ENCODE measurements at regions not wholly inside any gene's neighbourhood (a gene's known extent, or its start where the extent isn't known, plus 50 kb on each side); places are given as distances from the start of the nearest gene placed in this dataset.

- Histone ChIP-seq H3K4me3 (ENCODE audit: extremely low read depth, insufficient read depth, low read length, poor library complexity, severe bottlenecking) (no peak overlapping the region), H3K36me3 (ENCODE audit: control insufficient read depth, insufficient read depth, low read length) (no peaks in the 10 kb centered on the region), H3K27ac (ENCODE audit: low read depth, low read length, severe bottlenecking) (no peak overlapping the region), H3K4me1 (ENCODE audit: control insufficient read depth, insufficient read depth, low read length, poor library complexity, severe bottlenecking) (no peaks in the 10 kb centered on the region), H3K9me3 (ENCODE audit: control insufficient read depth, low read length) (no peaks in the 10 kb centered on the region)
- WGBS, 2 experiments (ENCODE audit: insufficient coverage in 2 of 2): 89 to 94% methylated on average over 3 to 6 of the region's 7 CpGs
These were observed 330.5 kb upstream of the AADAT start for GRCh38 chr4:170420255-170420693.

- H3K9me3 ChIP-seq (ENCODE audit: control insufficient read depth, low read length): no peaks in the 10 kb centered on the region
- no peaks in the 10 kb centered on the region for H3K4me1 ChIP-seq (ENCODE audit: control insufficient read depth, insufficient read depth, low read length, poor library complexity, severe bottlenecking)
- no peak overlapping the region for H3K27ac ChIP-seq (ENCODE audit: low read depth, low read length, severe bottlenecking)
- H3K4me3 ChIP-seq (ENCODE audit: extremely low read depth, insufficient read depth, low read length, poor library complexity, severe bottlenecking): no peak overlapping the region
- 73 to 93% methylated on average over 2 of the region's 4 CpGs for WGBS, 2 experiments (ENCODE audit: insufficient coverage in 2 of 2)
- no peaks in the 10 kb centered on the region for H3K36me3 ChIP-seq (ENCODE audit: control insufficient read depth, insufficient read depth, low read length)
These were observed 325.2 kb upstream of the AADAT start for GRCh38 chr4:170414961-170415360.

GRCh38 chr4:170414360-170414759 lies 324.6 kb upstream of the AADAT start:
- no peak overlapping the region for H3K27ac ChIP-seq (ENCODE audit: low read depth, low read length, severe bottlenecking)
- no peaks in the 10 kb centered on the region for H3K36me3 ChIP-seq (ENCODE audit: control insufficient read depth, insufficient read depth, low read length)
- no CpG with 5 or more reads among the region's 2 CpGs for WGBS, 2 experiments (ENCODE audit: insufficient coverage in 2 of 2)
- H3K4me3 ChIP-seq (ENCODE audit: extremely low read depth, insufficient read depth, low read length, poor library complexity, severe bottlenecking): no peak overlapping the region
- no peaks in the 10 kb centered on the region for H3K9me3 ChIP-seq (ENCODE audit: control insufficient read depth, low read length)
- H3K4me1 ChIP-seq (ENCODE audit: control insufficient read depth, insufficient read depth, low read length, poor library complexity, severe bottlenecking): no peaks in the 10 kb centered on the region

- Histone ChIP-seq H3K9me3 (ENCODE audit: control insufficient read depth, low read length) (no peaks in the 10 kb centered on the region), H3K4me3 (ENCODE audit: extremely low read depth, insufficient read depth, low read length, poor library complexity, severe bottlenecking) (no peak overlapping the region), H3K27ac (ENCODE audit: low read depth, low read length, severe bottlenecking) (no peak overlapping the region), H3K4me1 (ENCODE audit: control insufficient read depth, insufficient read depth, low read length, poor library complexity, severe bottlenecking) (no peaks in the 10 kb centered on the region), H3K36me3 (ENCODE audit: control insufficient read depth, insufficient read depth, low read length) (no peaks in the 10 kb centered on the region)
These were observed 324.2 kb upstream of the AADAT start for GRCh38 chr4:170413951-170414350.

GRCh38 chr4:170400361-170400760 lies 310.6 kb upstream of the AADAT start:
- no peaks in the 10 kb centered on the region for H3K9me3 ChIP-seq (ENCODE audit: control insufficient read depth, low read length)
- WGBS, 2 experiments (ENCODE audit: insufficient coverage in 2 of 2): 17 to 43% methylated on average over 1 of the region's 1 CpG
- H3K4me3 ChIP-seq (ENCODE audit: extremely low read depth, insufficient read depth, low read length, poor library complexity, severe bottlenecking): no peak overlapping the region
- H3K4me1 ChIP-seq (ENCODE audit: control insufficient read depth, insufficient read depth, low read length, poor library complexity, severe bottlenecking): no peaks in the 10 kb centered on the region
- H3K27ac ChIP-seq (ENCODE audit: low read depth, low read length, severe bottlenecking): no peak overlapping the region
- H3K36me3 ChIP-seq (ENCODE audit: control insufficient read depth, insufficient read depth, low read length): no peaks in the 10 kb centered on the region

- Histone ChIP-seq H3K27ac (ENCODE audit: low read depth, low read length, severe bottlenecking) (no peak overlapping the region), H3K36me3 (ENCODE audit: control insufficient read depth, insufficient read depth, low read length) (no peaks in the 10 kb centered on the region), H3K4me3 (ENCODE audit: extremely low read depth, insufficient read depth, low read length, poor library complexity, severe bottlenecking) (no peak overlapping the region), H3K9me3 (ENCODE audit: control insufficient read depth, low read length) (no peaks in the 10 kb centered on the region), H3K4me1 (ENCODE audit: control insufficient read depth, insufficient read depth, low read length, poor library complexity, severe bottlenecking) (no peaks in the 10 kb centered on the region)
- WGBS, 2 experiments (ENCODE audit: insufficient coverage in 2 of 2): no CpG with 5 or more reads among the region's 3 CpGs
These were observed 310.0 kb upstream of the AADAT start for GRCh38 chr4:170399581-170400293.

- Histone ChIP-seq H3K4me1 (ENCODE audit: control insufficient read depth, insufficient read depth, low read length, poor library complexity, severe bottlenecking) (no peaks in the 10 kb centered on the region), H3K4me3 (ENCODE audit: extremely low read depth, insufficient read depth, low read length, poor library complexity, severe bottlenecking) (no peak overlapping the region), H3K36me3 (ENCODE audit: control insufficient read depth, insufficient read depth, low read length) (no peaks in the 10 kb centered on the region), H3K9me3 (ENCODE audit: control insufficient read depth, low read length) (no peaks in the 10 kb centered on the region), H3K27ac (ENCODE audit: low read depth, low read length, severe bottlenecking) (no peak overlapping the region)
These were observed 308.5 kb upstream of the AADAT start for GRCh38 chr4:170398218-170398617.

- no peaks in the 10 kb centered on the region for H3K9me3 ChIP-seq (ENCODE audit: control insufficient read depth, low read length)
- no CpG with 5 or more reads among the region's 2 CpGs for WGBS, 2 experiments (ENCODE audit: insufficient coverage in 2 of 2)
- H3K27ac ChIP-seq (ENCODE audit: low read depth, low read length, severe bottlenecking): no peak overlapping the region
- H3K4me1 ChIP-seq (ENCODE audit: control insufficient read depth, insufficient read depth, low read length, poor library complexity, severe bottlenecking): peaks cover 8% of the 10 kb centered on the region
- no peak overlapping the region for H3K4me3 ChIP-seq (ENCODE audit: extremely low read depth, insufficient read depth, low read length, poor library complexity, severe bottlenecking)
- H3K36me3 ChIP-seq (ENCODE audit: control insufficient read depth, insufficient read depth, low read length): no peaks in the 10 kb centered on the region
These were observed 306.0 kb upstream of the AADAT start for GRCh38 chr4:170395773-170396172.

GRCh38 chr4:170391066-170391740 lies 301.4 kb upstream of the AADAT start:
- Histone ChIP-seq H3K9me3 (ENCODE audit: control insufficient read depth, low read length) (no peaks in the 10 kb centered on the region), H3K4me3 (ENCODE audit: extremely low read depth, insufficient read depth, low read length, poor library complexity, severe bottlenecking) (no peak overlapping the region), H3K4me1 (ENCODE audit: control insufficient read depth, insufficient read depth, low read length, poor library complexity, severe bottlenecking) (peaks cover 10% of the 10 kb centered on the region), H3K36me3 (ENCODE audit: control insufficient read depth, insufficient read depth, low read length) (no peaks in the 10 kb centered on the region), H3K27ac (ENCODE audit: low read depth, low read length, severe bottlenecking) (no peak overlapping the region)
- 78 to 85% methylated on average over 2 of the region's 4 CpGs for WGBS, 2 experiments (ENCODE audit: insufficient coverage in 2 of 2)

- H3K4me1 ChIP-seq (ENCODE audit: control insufficient read depth, insufficient read depth, low read length, poor library complexity, severe bottlenecking): peaks cover 10% of the 10 kb centered on the region
- H3K4me3 ChIP-seq (ENCODE audit: extremely low read depth, insufficient read depth, low read length, poor library complexity, severe bottlenecking): no peak overlapping the region
- 57 to 63% methylated on average over 4 to 5 of the region's 5 CpGs for WGBS, 2 experiments (ENCODE audit: insufficient coverage in 2 of 2)
- no peak overlapping the region for H3K27ac ChIP-seq (ENCODE audit: low read depth, low read length, severe bottlenecking)
- no peaks in the 10 kb centered on the region for H3K36me3 ChIP-seq (ENCODE audit: control insufficient read depth, insufficient read depth, low read length)
- H3K9me3 ChIP-seq (ENCODE audit: control insufficient read depth, low read length): no peaks in the 10 kb centered on the region
These were observed 299.7 kb upstream of the AADAT start for GRCh38 chr4:170389411-170389810.

- H3K36me3 ChIP-seq (ENCODE audit: control insufficient read depth, insufficient read depth, low read length): no peaks in the 10 kb centered on the region
- no peaks in the 10 kb centered on the region for H3K9me3 ChIP-seq (ENCODE audit: control insufficient read depth, low read length)
- H3K4me3 ChIP-seq (ENCODE audit: extremely low read depth, insufficient read depth, low read length, poor library complexity, severe bottlenecking): no peak overlapping the region
- 86% methylated on average over 1 of the region's 1 CpG; no CpG with 5 or more reads in 1 of the 2 experiments for WGBS, 2 experiments (ENCODE audit: insufficient coverage in 2 of 2)
- H3K4me1 ChIP-seq (ENCODE audit: control insufficient read depth, insufficient read depth, low read length, poor library complexity, severe bottlenecking): peaks cover 10% of the 10 kb centered on the region
- H3K27ac ChIP-seq (ENCODE audit: low read depth, low read length, severe bottlenecking): no peak overlapping the region
These were observed 298.5 kb upstream of the AADAT start for GRCh38 chr4:170388255-170388654.

All from mesodermal cell (in vitro differentiated cells).